ENCODE measurements at regions not wholly inside any gene's neighbourhood (a gene's known extent, or its start where the extent isn't known, plus 50 kb on each side); places are given as distances from the start of the nearest gene placed in this dataset.
"Not testable (repeated sequence)": the region's sequence is repeated elsewhere in the genome, so short reads cannot be mapped to it uniquely, and the experiment has no call there.

- DNase-seq, result no peak
Measured at GRCh38 chr6:3900744-3901336, 51.7 kb downstream of the FAM50B start.

- DNase-seq, result no peak
Measured at GRCh38 chr6:3902871-3903648, 53.9 kb downstream of the FAM50B start.

GRCh38 chr6:3904518-3904917 lies 55.3 kb downstream of the FAM50B start:
- no peak for DNase-seq

- DNase-seq, result peak in 1 of 2 experiments; percentile 2
Measured at GRCh38 chr6:3905945-3906845, 57.0 kb downstream of the FAM50B start.

- DNase-seq, result no peak
Measured at GRCh38 chr6:3906846-3907151, 57.6 kb downstream of the FAM50B start.

- DNase-seq, result no peak
Measured at GRCh38 chr6:3908223-3908622, 59.0 kb downstream of the FAM50B start.

GRCh38 chr6:3908961-3909360 lies 59.8 kb downstream of the FAM50B start:
- DNase-seq, result no peak

- DNase-seq, result no peak
Measured at GRCh38 chr6:3910106-3910663, 61.0 kb downstream of the FAM50B start.

GRCh38 chr6:3911130-3911529 lies 62.0 kb downstream of the FAM50B start:
- no peak for DNase-seq

GRCh38 chr6:3911614-3912336 lies 62.6 kb downstream of the FAM50B start:
- DNase-seq, result no peak

GRCh38 chr6:3912361-3913076 lies 63.3 kb downstream of the FAM50B start:
- DNase-seq, result no peak

- DNase-seq, result no peak
Measured at GRCh38 chr6:3913077-3913957, 64.1 kb downstream of the FAM50B start.

- no peak for DNase-seq
Measured at GRCh38 chr6:3913958-3914337, 64.8 kb downstream of the FAM50B start.

- no peak for DNase-seq
Measured at GRCh38 chr6:3915076-3915791, 66.1 kb downstream of the FAM50B start.

- DNase-seq, result no peak
Measured at GRCh38 chr6:3916211-3916610, 67.0 kb downstream of the FAM50B start.

- DNase-seq, result not testable (repeated sequence)
Measured at GRCh38 chr6:3916749-3917148, 67.6 kb downstream of the FAM50B start.

- DNase-seq, result no peak
Measured at GRCh38 chr6:3918469-3918868, 69.3 kb downstream of the FAM50B start.

- peak in 1 of 2 experiments; percentile 23 for DNase-seq
Measured at GRCh38 chr6:3919130-3919628, 70.0 kb downstream of the FAM50B start.

GRCh38 chr6:3919849-3920248 lies 70.7 kb downstream of the FAM50B start:
- DNase-seq, result no peak

GRCh38 chr6:3920321-3920720 lies 71.1 kb downstream of the FAM50B start:
- DNase-seq, result no peak
